HCT116 (cell line): ENCODE measurements at regions not wholly inside any gene's neighbourhood (a gene's known extent, or its start where the extent isn't known, plus 50 kb on each side); places are given as distances from the start of the nearest gene placed in this dataset.

Experiments
- CTCF ChIP-seq, 3 experiments: fragments of 200-600 bp in 1 of 3; sonication (generic) in 1 of 3; IDR thresholded peaks in 2 of 3; conservative IDR thresholded peaks in 1 of 3; 2 replicates each; pipeline ENCODE4 v1.5.1; 2012 to 2017; ENCODE audit warnings: low read depth in 2 of 3, low read length in 2 of 3, antibody characterized with exemption in 1 of 3, borderline replicate concordance in 1 of 3, control low read depth in 1 of 3, mild to moderate bottlenecking in 1 of 3, mixed read lengths in 1 of 3, mixed run types in 1 of 3, moderate library complexity in 1 of 3; ENCODE audit not compliant: insufficient read depth in 1 of 3
- EZH2 ChIP-seq: fragments of 200-600 bp; sonication (generic); IDR thresholded peaks from 2 replicates; pipeline ENCODE4 v1.6.1; 2017; ENCODE audit warnings: antibody characterized with exemption, mixed run types
- EZH2phosphoT487 ChIP-seq: fragments of 200-600 bp; IDR thresholded peaks from 2 replicates; pipeline ENCODE4 v1.6.1; 2018; ENCODE audit warnings: antibody characterized with exemption, borderline replicate concordance
- JUND ChIP-seq: IDR thresholded peaks from 2 replicates; pipeline ENCODE4 v1.6.1; 2012

- TF ChIP-seq EZH2phosphoT487 (no peak), CTCF (IDR thresholded peaks at IDR 0.05 in 2 of 3, conservative IDR thresholded peaks at IDR 0.05 in 1 of 3; ENCODE audit: borderline replicate concordance in 1 of 3, insufficient read depth in 1 of 3, low read depth in 2 of 3, low read length in 2 of 3) (no peak), EZH2 (no peak), JUND (no peak)
These were observed 462.3 kb upstream of the PCDH15 start for GRCh38 chr10:55263327-55263726.
